Nephron progenitor cell (in vitro differentiated cells): ENCODE measurements at regions not wholly inside any gene's neighbourhood (a gene's known extent, or its start where the extent isn't known, plus 50 kb on each side); places are given as distances from the start of the nearest gene placed in this dataset.

ENCODE experiments used
- DNase-seq: peaks from one replicate; pipeline ENCODE4 v3.0.0; 2021
- H3K27ac Mint-ChIP-seq: 2 replicates; pipeline ENCODE4 v1.8.0; 2021; ENCODE audit warnings: mild to moderate bottlenecking, moderate library complexity, mixed read lengths
- H3K27me3 Mint-ChIP-seq: 2 replicates; pipeline ENCODE4 v1.8.0; 2021; ENCODE audit warnings: mild to moderate bottlenecking, low read depth, mixed read lengths; ENCODE audit not compliant: poor library complexity
- H3K36me3 Mint-ChIP-seq: 2 replicates; pipeline ENCODE4 v1.8.0; 2021; ENCODE audit warnings: low read depth, mixed read lengths
- H3K4me1 Mint-ChIP-seq: 2 replicates; pipeline ENCODE4 v1.8.0; 2021; ENCODE audit warnings: mixed read lengths
- H3K4me3 Mint-ChIP-seq: 2 replicates; pipeline ENCODE4 v1.8.0; 2021; ENCODE audit warnings: mild to moderate bottlenecking, moderate library complexity, mixed read lengths
- H3K9me3 Mint-ChIP-seq: 2 replicates; pipeline ENCODE4 v1.8.0; 2021; ENCODE audit warnings: mild to moderate bottlenecking, moderate library complexity, mixed read lengths
- TF ChIP-seq, protein P1 (sequence below): fragments of 200-600 bp; sonication (generic); IDR thresholded peaks from 2 replicates; pipeline ENCODE4 v1.5.0; 2021; ENCODE audit warnings: antibody characterized with exemption

GRCh38 chr12:47458279-47458678 is 247.6 kb downstream of the RPAP3 start:
- Mint-ChIP-seq H3K36me3 (no peaks in the 10 kb centered on the region), H3K27ac (no peak overlapping the region), H3K4me3 (no peak overlapping the region), H3K4me1 (no peaks in the 10 kb centered on the region), H3K27me3 (peaks cover 21% of the 10 kb centered on the region), H3K9me3 (peaks cover 33% of the 10 kb centered on the region)
- no peak for DNase-seq
- TF ChIP-seq, protein P1, sequence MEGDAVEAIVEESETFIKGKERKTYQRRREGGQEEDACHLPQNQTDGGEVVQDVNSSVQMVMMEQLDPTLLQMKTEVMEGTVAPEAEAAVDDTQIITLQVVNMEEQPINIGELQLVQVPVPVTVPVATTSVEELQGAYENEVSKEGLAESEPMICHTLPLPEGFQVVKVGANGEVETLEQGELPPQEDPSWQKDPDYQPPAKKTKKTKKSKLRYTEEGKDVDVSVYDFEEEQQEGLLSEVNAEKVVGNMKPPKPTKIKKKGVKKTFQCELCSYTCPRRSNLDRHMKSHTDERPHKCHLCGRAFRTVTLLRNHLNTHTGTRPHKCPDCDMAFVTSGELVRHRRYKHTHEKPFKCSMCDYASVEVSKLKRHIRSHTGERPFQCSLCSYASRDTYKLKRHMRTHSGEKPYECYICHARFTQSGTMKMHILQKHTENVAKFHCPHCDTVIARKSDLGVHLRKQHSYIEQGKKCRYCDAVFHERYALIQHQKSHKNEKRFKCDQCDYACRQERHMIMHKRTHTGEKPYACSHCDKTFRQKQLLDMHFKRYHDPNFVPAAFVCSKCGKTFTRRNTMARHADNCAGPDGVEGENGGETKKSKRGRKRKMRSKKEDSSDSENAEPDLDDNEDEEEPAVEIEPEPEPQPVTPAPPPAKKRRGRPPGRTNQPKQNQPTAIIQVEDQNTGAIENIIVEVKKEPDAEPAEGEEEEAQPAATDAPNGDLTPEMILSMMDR = no peak

DNA sequence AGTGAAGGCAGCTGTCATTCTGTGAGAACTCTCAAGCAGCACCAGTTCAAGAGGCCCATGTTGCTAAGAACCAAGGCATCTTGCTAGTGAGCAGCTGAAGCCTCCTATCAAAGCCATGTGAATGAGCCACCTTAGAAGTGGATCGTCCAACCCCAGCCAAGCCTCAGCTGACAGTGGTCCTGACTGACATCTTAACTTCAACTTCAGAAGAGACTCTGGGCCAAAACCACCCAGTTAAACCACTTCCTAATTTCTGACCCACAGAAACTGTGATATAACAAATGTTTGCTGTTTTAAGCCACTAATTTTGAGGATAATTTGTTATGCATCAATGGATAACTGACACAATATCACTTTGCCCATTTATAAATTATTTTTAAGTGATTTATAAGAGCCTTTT is 256.0 kb downstream of the RPAP3 start:
- Mint-ChIP-seq H3K27ac (no peak overlapping the region), H3K4me3 (no peak overlapping the region), H3K27me3 (peaks cover 17% of the 10 kb centered on the region), H3K9me3 (peaks cover 4% of the 10 kb centered on the region), H3K36me3 (no peaks in the 10 kb centered on the region), H3K4me1 (no peaks in the 10 kb centered on the region)
- DNase-seq = no peak
- TF ChIP-seq, protein P1 = no peak

GRCh38 chr12:47442310-47442709 is 263.5 kb downstream of the RPAP3 start:
- DNase-seq = no peak
- peaks cover 51% of the 10 kb centered on the region for H3K9me3 Mint-ChIP-seq
- H3K36me3 Mint-ChIP-seq = no peaks in the 10 kb centered on the region

GRCh38 chr12:47441490-47441889 is 264.3 kb downstream of the RPAP3 start:
- Mint-ChIP-seq H3K9me3 (peaks cover 54% of the 10 kb centered on the region), H3K36me3 (no peaks in the 10 kb centered on the region), H3K4me3 (no peak overlapping the region), H3K4me1 (no peaks in the 10 kb centered on the region), H3K27ac (no peak overlapping the region), H3K27me3 (no peaks in the 10 kb centered on the region)
- TF ChIP-seq, protein P1 = no peak
- no peak for DNase-seq

More at GRCh38 chr12:47442310-47442709, 263.5 kb downstream of the RPAP3 start:
- Mint-ChIP-seq H3K27ac (no peak overlapping the region), H3K27me3 (peaks cover 3% of the 10 kb centered on the region), H3K4me1 (no peaks in the 10 kb centered on the region), H3K4me3 (no peak overlapping the region)
- TF ChIP-seq, protein P1 = no peak

- TF ChIP-seq, protein P1 = no peak
- H3K36me3 Mint-ChIP-seq = no peaks in the 10 kb centered on the region
- no peaks in the 10 kb centered on the region for H3K27me3 Mint-ChIP-seq
- H3K27ac Mint-ChIP-seq = no peak overlapping the region
- H3K4me1 Mint-ChIP-seq = no peaks in the 10 kb centered on the region
- peaks cover 59% of the 10 kb centered on the region for H3K9me3 Mint-ChIP-seq
- no peak overlapping the region for H3K4me3 Mint-ChIP-seq
- DNase-seq = no peak
Measured at GRCh38 chr12:47438175-47438574, 267.7 kb downstream of the RPAP3 start.

GRCh38 chr12:47437570-47437969 is 268.3 kb downstream of the RPAP3 start:
- Mint-ChIP-seq H3K36me3 (no peaks in the 10 kb centered on the region), H3K27me3 (no peaks in the 10 kb centered on the region), H3K9me3 (peaks cover 58% of the 10 kb centered on the region), H3K4me1 (no peaks in the 10 kb centered on the region), H3K4me3 (no peak overlapping the region), H3K27ac (no peak overlapping the region)
- TF ChIP-seq, protein P1 = no peak
- DNase-seq = no peak
